ENCODE measurements at regions not wholly inside any gene's neighbourhood (a gene's known extent, or its start where the extent isn't known, plus 50 kb on each side); places are given as distances from the start of the nearest gene placed in this dataset.

DNA sequence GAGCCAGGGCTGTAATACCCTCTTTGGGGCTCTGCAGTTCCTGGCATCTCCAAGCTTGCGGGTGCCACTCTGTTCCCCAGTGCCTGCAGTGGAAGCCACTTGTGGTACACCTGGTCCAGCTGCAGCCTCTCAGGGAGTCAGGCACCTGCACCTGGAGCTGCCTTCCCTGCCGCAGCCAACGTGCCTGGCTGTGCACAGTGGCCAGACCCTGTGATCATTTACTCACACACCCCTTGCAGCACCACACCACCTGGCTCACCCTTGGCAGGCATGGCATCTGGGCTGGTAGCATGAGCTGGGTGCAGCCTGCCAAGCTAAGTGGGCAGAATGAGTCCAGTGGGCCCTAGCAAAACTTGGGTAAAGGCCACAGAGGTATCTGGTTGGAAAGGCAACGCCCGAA lies 51.1 kb upstream of the NTPCR start:
- TF ChIP-seq, protein P1, sequence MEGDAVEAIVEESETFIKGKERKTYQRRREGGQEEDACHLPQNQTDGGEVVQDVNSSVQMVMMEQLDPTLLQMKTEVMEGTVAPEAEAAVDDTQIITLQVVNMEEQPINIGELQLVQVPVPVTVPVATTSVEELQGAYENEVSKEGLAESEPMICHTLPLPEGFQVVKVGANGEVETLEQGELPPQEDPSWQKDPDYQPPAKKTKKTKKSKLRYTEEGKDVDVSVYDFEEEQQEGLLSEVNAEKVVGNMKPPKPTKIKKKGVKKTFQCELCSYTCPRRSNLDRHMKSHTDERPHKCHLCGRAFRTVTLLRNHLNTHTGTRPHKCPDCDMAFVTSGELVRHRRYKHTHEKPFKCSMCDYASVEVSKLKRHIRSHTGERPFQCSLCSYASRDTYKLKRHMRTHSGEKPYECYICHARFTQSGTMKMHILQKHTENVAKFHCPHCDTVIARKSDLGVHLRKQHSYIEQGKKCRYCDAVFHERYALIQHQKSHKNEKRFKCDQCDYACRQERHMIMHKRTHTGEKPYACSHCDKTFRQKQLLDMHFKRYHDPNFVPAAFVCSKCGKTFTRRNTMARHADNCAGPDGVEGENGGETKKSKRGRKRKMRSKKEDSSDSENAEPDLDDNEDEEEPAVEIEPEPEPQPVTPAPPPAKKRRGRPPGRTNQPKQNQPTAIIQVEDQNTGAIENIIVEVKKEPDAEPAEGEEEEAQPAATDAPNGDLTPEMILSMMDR (IDR thresholded peaks at IDR 0.05), result no peak
- TF ChIP-seq POLR2A (IDR thresholded peaks at IDR 0.05), result no peak
